ENCODE measurements at regions not wholly inside any gene's neighbourhood (a gene's known extent, or its start where the extent isn't known, plus 50 kb on each side); places are given as distances from the start of the nearest gene placed in this dataset.
"Not testable (repeated sequence)": the region's sequence is repeated elsewhere in the genome, so short reads cannot be mapped to it uniquely, and the experiment has no call there.

DNA sequence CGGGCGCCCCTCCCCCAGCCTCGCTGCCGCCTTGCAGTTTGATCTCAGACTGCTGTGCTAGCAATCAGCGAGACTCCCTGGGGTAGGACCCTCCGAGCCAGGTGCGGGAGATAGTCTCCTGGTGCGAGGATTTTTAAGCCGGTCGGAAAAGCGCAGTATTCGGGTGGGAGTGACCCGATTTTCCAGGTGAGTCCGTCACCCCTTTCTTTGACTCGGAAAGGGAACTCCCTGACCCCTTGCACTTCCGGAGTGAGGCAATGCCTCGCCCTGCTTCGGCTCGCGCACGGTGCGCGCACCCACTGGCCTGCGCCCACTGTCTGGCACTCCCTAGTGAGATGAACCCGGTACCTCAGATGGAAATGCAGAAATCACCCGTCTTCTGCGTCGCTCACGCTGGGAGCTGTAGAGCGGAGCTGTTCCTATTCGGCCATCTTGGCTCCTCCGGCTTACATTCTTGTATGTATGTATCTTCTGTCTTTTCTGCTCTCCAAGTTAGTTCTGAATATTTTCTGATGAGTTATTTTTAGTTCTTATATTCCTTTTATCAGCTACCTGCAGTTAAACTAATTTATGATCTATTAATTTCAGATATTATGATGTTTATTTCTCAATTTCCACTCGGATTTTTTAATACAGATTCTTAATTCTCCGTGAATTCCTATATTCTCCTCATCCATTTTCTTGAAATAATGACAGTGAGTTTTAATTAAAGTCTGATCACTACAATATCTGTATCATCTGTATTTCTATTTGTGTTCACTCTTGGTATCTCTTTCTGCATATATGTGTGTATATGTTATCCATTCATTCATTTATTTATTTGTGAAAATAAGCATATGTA is 370.2 kb upstream of the GRM7 start (continued):
- TF ChIP-seq ZBTB40 (IDR thresholded peaks at IDR 0.05) = peak; percentile 94
- not testable (repeated sequence) for TF ChIP-seq ZBTB40 (CRISPR knock-in tag; IDR thresholded peaks at IDR 0.05); TOE1 (CRISPR knock-in tag; IDR thresholded peaks at IDR 0.05; ENCODE audit: borderline replicate concordance, low read depth)
- 0 out of 2 replicates have a peak, but pooled peaks have one; percentile 33 for TF ChIP-seq ZNF583 (CRISPR knock-in tag; IDR thresholded peaks at IDR 0.05)
- TF ChIP-seq, protein P1, sequence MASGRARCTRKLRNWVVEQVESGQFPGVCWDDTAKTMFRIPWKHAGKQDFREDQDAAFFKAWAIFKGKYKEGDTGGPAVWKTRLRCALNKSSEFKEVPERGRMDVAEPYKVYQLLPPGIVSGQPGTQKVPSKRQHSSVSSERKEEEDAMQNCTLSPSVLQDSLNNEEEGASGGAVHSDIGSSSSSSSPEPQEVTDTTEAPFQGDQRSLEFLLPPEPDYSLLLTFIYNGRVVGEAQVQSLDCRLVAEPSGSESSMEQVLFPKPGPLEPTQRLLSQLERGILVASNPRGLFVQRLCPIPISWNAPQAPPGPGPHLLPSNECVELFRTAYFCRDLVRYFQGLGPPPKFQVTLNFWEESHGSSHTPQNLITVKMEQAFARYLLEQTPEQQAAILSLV (tag; IDR thresholded peaks at IDR 0.05) = peak; percentile 72
- TF ChIP-seq ZNF41 (CRISPR knock-in tag; conservative IDR thresholded peaks at IDR 0.05) = peak; percentile 90
- TF ChIP-seq, protein P2, sequence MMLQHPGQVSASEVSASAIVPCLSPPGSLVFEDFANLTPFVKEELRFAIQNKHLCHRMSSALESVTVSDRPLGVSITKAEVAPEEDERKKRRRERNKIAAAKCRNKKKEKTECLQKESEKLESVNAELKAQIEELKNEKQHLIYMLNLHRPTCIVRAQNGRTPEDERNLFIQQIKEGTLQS (IDR thresholded peaks at IDR 0.05) = peak; percentile 92
- TF ChIP-seq, protein P2 (CRISPR knock-in tag; conservative IDR thresholded peaks at IDR 0.05) = not testable (repeated sequence)
- TF ChIP-seq SUPT5H (IDR thresholded peaks at IDR 0.05) = peak; percentile 80
- 0 out of 2 replicates have a peak, but pooled peaks have one; percentile 24 for TF ChIP-seq TOE1 (IDR thresholded peaks at IDR 0.05; ENCODE audit: borderline replicate concordance)
- peak; percentile 42; the same call in 1 of the 2 replicates for TF ChIP-seq PHF8 (IDR thresholded peaks at IDR 0.05; ENCODE audit: borderline replicate concordance, low read length)
- peak in 1 of 3 experiments; percentile 61 for TF ChIP-seq YY1 (IDR thresholded peaks at IDR 0.05; ENCODE audit: borderline replicate concordance in 1 of 3, control insufficient read depth in 1 of 3, extremely low read depth in 1 of 3, insufficient read depth in 3 of 3, insufficient read length in 1 of 3, insufficient replicate concordance in 2 of 3, low read depth in 1 of 3, low read length in 2 of 3)
- peak; percentile 87 for TF ChIP-seq POLR2A (conservative IDR thresholded peaks at IDR 0.05)
